ENCODE measurements at regions not wholly inside any gene's neighbourhood (a gene's known extent, or its start where the extent isn't known, plus 50 kb on each side); places are given as distances from the start of the nearest gene placed in this dataset.

DNA sequence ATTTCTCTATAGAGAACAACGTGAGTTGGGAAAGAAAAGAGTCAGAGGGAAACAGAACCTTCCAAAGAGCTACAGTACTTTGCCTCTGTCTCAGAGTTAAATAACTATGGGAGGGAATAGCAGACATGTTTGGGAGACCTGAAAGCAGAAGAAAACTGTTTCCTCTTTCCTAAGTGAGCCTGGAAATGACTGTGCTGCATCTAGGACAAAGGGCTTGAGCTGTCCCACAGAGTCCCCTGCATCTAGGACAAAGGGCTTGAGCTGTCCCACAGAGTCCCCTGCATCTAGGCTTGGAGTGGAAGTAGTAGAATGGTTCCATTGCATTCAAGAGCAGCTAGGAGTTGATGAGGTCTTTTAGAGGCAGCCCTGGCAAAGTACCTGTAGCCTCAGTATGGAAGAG, 149.7 kb downstream of the DKK1 start:
- in situ Hi-C loops (cut with MboI; ENCODE audit: low sequenced_read_pairs) = no loop called here
- dilution Hi-C loops (cut with HindIII; ENCODE audit: low sequenced_read_pairs, unreplicated experiment) = no loop called here
- Histone ChIP-seq H3K4me1 (ENCODE audit: control insufficient read depth, insufficient read depth, low read length) (peaks cover 4% of the 10 kb centered on the region; the same call in 1 of the 2 replicates), H3K4me3 (ENCODE audit: insufficient read depth, low read depth, low read length) (no peak overlapping the region), H3K4ac (ENCODE audit: low read depth, low read length) (0 out of 2 replicates have a peak overlapping the region, but pooled peaks have one; percentile 55), H3K9me1 (ENCODE audit: insufficient read depth, low read length) (no peaks in the 10 kb centered on the region), H3K23ac (ENCODE audit: low read depth, low read length) (peak overlapping the region; percentile 46; the same call in 1 of the 2 replicates), H2AFZ (replicated peaks; ENCODE audit: low read length, poor library complexity) (no peak overlapping the region), H4K8ac (ENCODE audit: low read depth in 2 of 2, low read length in 2 of 2) (peak overlapping the region; percentile 51 to 63; a peak in 1 of 4 replicates), H2BK15ac (ENCODE audit: low read depth, low read length) (peak overlapping the region; percentile 83; the same call in 2 of the 3 replicates), H3K18ac (ENCODE audit: low read depth, low read length) (peak overlapping the region; percentile 85; the same call in 1 of the 2 replicates), H4K20me1 (ENCODE audit: insufficient read depth, low read length) (no peaks in the 10 kb centered on the region), H3K36me3 (ENCODE audit: control insufficient read depth, insufficient read depth, low read length) (no peaks in the 10 kb centered on the region), H3K79me1 (ENCODE audit: low read depth in 1 of 2, low read length in 2 of 2) (no peaks in the 10 kb centered on the region), H2AK5ac (ENCODE audit: low read depth, low read length) (no peak overlapping the region; the same call in 1 of the 2 replicates), H3K27me3 (ENCODE audit: control insufficient read depth, insufficient read depth, low read length) (no peaks in the 10 kb centered on the region), H2BK120ac (ENCODE audit: low read depth, low read length) (peak overlapping the region; percentile 77), H3K9ac (ENCODE audit: low read depth, low read length) (no peak overlapping the region), H3K27ac (ENCODE audit: insufficient read depth, low read length) (no peak overlapping the region), H4K91ac (ENCODE audit: insufficient read depth, low read depth, low read length) (peak overlapping the region; percentile 16; the same call in 1 of the 2 replicates), H2AK9ac (replicated peaks; ENCODE audit: low read depth, low read length, poor library complexity) (no peak overlapping the region), H3K14ac (replicated peaks; ENCODE audit: low read depth, low read length) (peak overlapping the region; percentile 63), H3K4me2 (ENCODE audit: low read depth, low read length) (no peak overlapping the region), H2BK20ac (ENCODE audit: low read depth, low read length) (peak overlapping the region; percentile 60), H4K5ac (ENCODE audit: low read depth, low read length) (peak overlapping the region; percentile 86; the same call in 1 of the 2 replicates), H3K56ac (ENCODE audit: extremely low read depth, insufficient read depth, low read length) (no peak overlapping the region), H3K9me3 (ENCODE audit: control insufficient read depth, insufficient read depth, low read length) (no peaks in the 10 kb centered on the region), H2BK5ac (ENCODE audit: low read depth, low read length, poor library complexity, severe bottlenecking) (peak overlapping the region; percentile 57)
- ChIA-PET POLR2A (ENCODE audit: unreplicated experiment) (no interaction called here), CTCF (interaction anchor here (1.8 kb wide), 1 partner anchor 10 kb away, joined by 4 read pairs; no protein-coding TSS in a partner anchor)
- DNase-seq = no peak
- ATAC-seq (ENCODE audit: low read depth) = no peak
- no peak for TF ChIP-seq MAZ (IDR thresholded peaks at IDR 0.05; ENCODE audit: borderline replicate concordance, low read depth, low read length)
- TF ChIP-seq CEBPB (IDR thresholded peaks at IDR 0.05; ENCODE audit: low read depth, low read length) = no peak
- no peak for TF ChIP-seq POLR2A (IDR thresholded peaks at IDR 0.05; ENCODE audit: low read depth, low read length)
- no peak for TF ChIP-seq BHLHE40 (IDR thresholded peaks at IDR 0.05; ENCODE audit: low read depth, low read length)
- TF ChIP-seq CTCF (conservative IDR thresholded peaks at IDR 0.05; ENCODE audit: low read depth, low read length) = no peak
- TF ChIP-seq CHD1 (IDR thresholded peaks at IDR 0.05; ENCODE audit: low read depth, low read length) = no peak
- TF ChIP-seq RFX5 (IDR thresholded peaks at IDR 0.05; ENCODE audit: low read depth, low read length) = no peak
- no peak for TF ChIP-seq FOS (IDR thresholded peaks at IDR 0.05; ENCODE audit: low read depth, low read length)
- no peak for TF ChIP-seq NFE2L2 (IDR thresholded peaks at IDR 0.05; ENCODE audit: low read depth, low read length)
- TF ChIP-seq ELK1 (IDR thresholded peaks at IDR 0.05; ENCODE audit: borderline replicate concordance, low read depth, low read length) = no peak
- TF ChIP-seq, protein P1, sequence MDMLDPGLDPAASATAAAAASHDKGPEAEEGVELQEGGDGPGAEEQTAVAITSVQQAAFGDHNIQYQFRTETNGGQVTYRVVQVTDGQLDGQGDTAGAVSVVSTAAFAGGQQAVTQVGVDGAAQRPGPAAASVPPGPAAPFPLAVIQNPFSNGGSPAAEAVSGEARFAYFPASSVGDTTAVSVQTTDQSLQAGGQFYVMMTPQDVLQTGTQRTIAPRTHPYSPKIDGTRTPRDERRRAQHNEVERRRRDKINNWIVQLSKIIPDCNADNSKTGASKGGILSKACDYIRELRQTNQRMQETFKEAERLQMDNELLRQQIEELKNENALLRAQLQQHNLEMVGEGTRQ (IDR thresholded peaks at IDR 0.05; ENCODE audit: low read depth, low read length) = no peak
- no peak for TF ChIP-seq RAD21 (IDR thresholded peaks at IDR 0.05; ENCODE audit: low read length)
- no peak for TF ChIP-seq RCOR1 (IDR thresholded peaks at IDR 0.05; ENCODE audit: insufficient replicate concordance, low read length)
- no peak for TF ChIP-seq MXI1 (IDR thresholded peaks at IDR 0.05; ENCODE audit: borderline replicate concordance, low read depth, low read length)
- no peak for TF ChIP-seq MAFK (IDR thresholded peaks at IDR 0.05; ENCODE audit: low read depth, low read length)
- no peak for TF ChIP-seq SMC3 (IDR thresholded peaks at IDR 0.05; ENCODE audit: low read depth, low read length)
- no CpG with 5 or more reads among the region's 1 CpG for WGBS, 2 experiments (ENCODE audit: extremely low coverage in 2 of 2, insufficient read length in 1 of 2)
- intact Hi-C loops (cut with micrococcal nuclease) = no loop called here
- BruUV-seq (replicated peaks) = no TSS peak

Measured in IMR-90 (cell line).